Testis (tissue), 2 donors: ENCODE measurements at regions not wholly inside any gene's neighbourhood (a gene's known extent, or its start where the extent isn't known, plus 50 kb on each side); places are given as distances from the start of the nearest gene placed in this dataset.
"Not testable (repeated sequence)": the region's sequence is repeated elsewhere in the genome, so short reads cannot be mapped to it uniquely, and the experiment has no call there.

Experiments used
- DNase-seq: peaks from one replicate; pipeline ENCODE4 v3.0.0-alpha.2; 2019
- H3K27ac ChIP-seq, 2 donors: fragments of 200-600 bp; sonication (generic); one replicate each; pipeline ENCODE4 v1.5.1; 2019
- H3K27me3 ChIP-seq: fragments of 200-600 bp; sonication (generic); one replicate; pipeline ENCODE4 v1.5.1; 2019
- H3K36me3 ChIP-seq: fragments of 200-600 bp; sonication (generic); one replicate; pipeline ENCODE4 v1.5.1; 2017; ENCODE audit warnings: low read depth; ENCODE audit errors: missing control alignments
- H3K4me1 ChIP-seq: fragments of 200-600 bp; sonication (generic); one replicate; pipeline ENCODE4 v1.5.1; 2019
- H3K4me3 ChIP-seq, 2 donors: fragments of 200-600 bp; sonication (generic); one replicate each; pipeline ENCODE4 v1.5.1; 2017 to 2019
- H3K9me3 ChIP-seq: fragments of 200-600 bp; sonication (generic); one replicate; pipeline ENCODE4 v1.5.1; 2017
- CTCF ChIP-seq, 3 experiments: fragments of 450-650 bp in 2 of 3; fragments of 200-600 bp in 1 of 3; sonication (generic) in 1 of 3; IDR thresholded peaks; one replicate each; pipeline ENCODE4 v1.5.1; 2016 to 2019; ENCODE audit warnings: antibody characterized with exemption in 3 of 3, mild to moderate bottlenecking in 2 of 3, moderate library complexity in 1 of 3
- POLR2A ChIP-seq: fragments of 450-650 bp; IDR thresholded peaks from one replicate; pipeline ENCODE4 v1.6.1; 2017; ENCODE audit warnings: antibody characterized with exemption, mild to moderate bottlenecking, moderate library complexity
- WGBS, 2 donors: methylation state at CpG; one replicate each; pipeline ENCODE4 v1.1.5; 2018; 5-methylcytosine and 5-hydroxymethylcytosine counted together
- intact Hi-C: fragments of 100-400 bp; cut with DNase I; formaldehyde crosslinking; loops from one replicate; pipeline ENCODE4 v1.15.1; 2023; ENCODE audit warnings: low total_unique reads

GRCh38 chr9:16062542-16063240, 509.8 kb downstream of the CCDC171 start:
- H3K9me3 ChIP-seq = no peaks in the 10 kb centered on the region
- TF ChIP-seq POLR2A (no peak), CTCF (IDR thresholded peaks at IDR 0.05) (no peak)
- no peak overlapping the region for H3K4me3 ChIP-seq
- no peaks in the 10 kb centered on the region for H3K4me1 ChIP-seq
- no peak overlapping the region for H3K27ac ChIP-seq
- 86 to 92% methylated on average over 9 of the region's 9 CpGs for WGBS, 2 donors
- no peaks in the 10 kb centered on the region for H3K36me3 ChIP-seq
- intact Hi-C loops = no loop called here
- H3K27me3 ChIP-seq = no peaks in the 10 kb centered on the region
- DNase-seq = no peak

GRCh38 chr9:16063241-16063591, 510.4 kb downstream of the CCDC171 start:
- H3K4me3 ChIP-seq = no peak overlapping the region
- H3K9me3 ChIP-seq = no peaks in the 10 kb centered on the region
- no peaks in the 10 kb centered on the region for H3K4me1 ChIP-seq
- DNase-seq = no peak
- no peaks in the 10 kb centered on the region for H3K27me3 ChIP-seq
- no peak for TF ChIP-seq CTCF (IDR thresholded peaks at IDR 0.05)
- no peak for TF ChIP-seq POLR2A
- WGBS, 2 donors = 87 to 93% methylated on average over 5 of the region's 5 CpGs
- no peak overlapping the region for H3K27ac ChIP-seq
- intact Hi-C loops = no loop called here
- no peaks in the 10 kb centered on the region for H3K36me3 ChIP-seq

- 92% methylated on average over 8 of the region's 8 CpGs for WGBS, 2 donors
- H3K27ac ChIP-seq = no peak overlapping the region
- H3K4me3 ChIP-seq = no peak overlapping the region
- no peak for DNase-seq
- H3K27me3 ChIP-seq = no peaks in the 10 kb centered on the region
- H3K4me1 ChIP-seq = no peaks in the 10 kb centered on the region
- TF ChIP-seq POLR2A (no peak), CTCF (IDR thresholded peaks at IDR 0.05) (no peak)
- H3K36me3 ChIP-seq = no peaks in the 10 kb centered on the region
- intact Hi-C loops = no loop called here
- no peaks in the 10 kb centered on the region for H3K9me3 ChIP-seq
Measured at GRCh38 chr9:16064771-16065170, 511.9 kb downstream of the CCDC171 start.

GRCh38 chr9:16066201-16066600, 513.4 kb downstream of the CCDC171 start:
- H3K4me3 ChIP-seq, H3K9me3 ChIP-seq, H3K27me3 ChIP-seq, H3K4me1 ChIP-seq, H3K36me3 ChIP-seq, intact Hi-C loops, DNase-seq, H3K27ac ChIP-seq: not testable (repeated sequence)
- WGBS, 2 donors = 93 to 95% methylated on average over 5 to 6 of the region's 6 CpGs

GRCh38 chr9:16068476-16068875, 515.6 kb downstream of the CCDC171 start:
- TF ChIP-seq CTCF (IDR thresholded peaks at IDR 0.05) (no peak), POLR2A (no peak)
- no peaks in the 10 kb centered on the region for H3K4me1 ChIP-seq
- DNase-seq = no peak
- H3K4me3 ChIP-seq = no peak overlapping the region
- H3K27me3 ChIP-seq = no peaks in the 10 kb centered on the region
- intact Hi-C loops = no loop called here
- H3K27ac ChIP-seq = no peak overlapping the region
- 90 to 91% methylated on average over 9 of the region's 9 CpGs for WGBS, 2 donors
- H3K36me3 ChIP-seq = no peaks in the 10 kb centered on the region
- no peaks in the 10 kb centered on the region for H3K9me3 ChIP-seq
